ENCODE measurements at regions not wholly inside any gene's neighbourhood (a gene's known extent, or its start where the extent isn't known, plus 50 kb on each side); places are given as distances from the start of the nearest gene placed in this dataset.

GRCh38 chr17:72563952-72564351 lies 443.1 kb downstream of the SOX9 start:
- no peak for TF ChIP-seq CTCF (IDR thresholded peaks at IDR 0.05; ENCODE audit: insufficient read depth, low read length, poor library complexity, severe bottlenecking)
- Histone ChIP-seq H3K4me3 (replicated peaks; ENCODE audit: low read depth, low read length) (no peak overlapping the region), H3K36me3 (ENCODE audit: control insufficient read depth, insufficient read depth, low read length) (no peaks in the 10 kb centered on the region), H3K27me3 (replicated peaks; ENCODE audit: control insufficient read depth, insufficient read depth, low read length) (no peaks in the 10 kb centered on the region)
- DNase-seq (ENCODE audit: extremely low read depth, insufficient read length) = no peak

- no peak for TF ChIP-seq CTCF (IDR thresholded peaks at IDR 0.05; ENCODE audit: insufficient read depth, low read length, poor library complexity, severe bottlenecking)
- Histone ChIP-seq H3K4me3 (replicated peaks; ENCODE audit: low read depth, low read length) (no peak overlapping the region), H3K36me3 (ENCODE audit: control insufficient read depth, insufficient read depth, low read length) (no peaks in the 10 kb centered on the region), H3K27me3 (replicated peaks; ENCODE audit: control insufficient read depth, insufficient read depth, low read length) (0 out of 2 replicates have a peak, but pooled peaks cover 1% of the 10 kb centered on the region)
- DNase-seq (ENCODE audit: extremely low read depth, insufficient read length) = no peak
Measured at GRCh38 chr17:72565006-72565405, 444.2 kb downstream of the SOX9 start.

- Histone ChIP-seq H3K36me3 (ENCODE audit: control insufficient read depth, insufficient read depth, low read length) (no peaks in the 10 kb centered on the region), H3K27me3 (replicated peaks; ENCODE audit: control insufficient read depth, insufficient read depth, low read length) (0 out of 2 replicates have a peak, but pooled peaks cover 1% of the 10 kb centered on the region), H3K4me3 (replicated peaks; ENCODE audit: low read depth, low read length) (no peak overlapping the region)
- no peak for TF ChIP-seq CTCF (IDR thresholded peaks at IDR 0.05; ENCODE audit: insufficient read depth, low read length, poor library complexity, severe bottlenecking)
- no peak for DNase-seq (ENCODE audit: extremely low read depth, insufficient read length)
Measured at GRCh38 chr17:72565758-72566157, 444.9 kb downstream of the SOX9 start.

- H3K27me3 ChIP-seq (replicated peaks; ENCODE audit: control insufficient read depth, insufficient read depth, low read length) = 0 out of 2 replicates have a peak, but pooled peaks cover 1% of the 10 kb centered on the region
- no peak overlapping the region for H3K4me3 ChIP-seq (replicated peaks; ENCODE audit: low read depth, low read length)
- DNase-seq (ENCODE audit: extremely low read depth, insufficient read length) = no peak
- no peak for TF ChIP-seq CTCF (IDR thresholded peaks at IDR 0.05; ENCODE audit: insufficient read depth, low read length, poor library complexity, severe bottlenecking)
- H3K36me3 ChIP-seq (ENCODE audit: control insufficient read depth, insufficient read depth, low read length) = no peaks in the 10 kb centered on the region
Measured at GRCh38 chr17:72566671-72567484, 446.1 kb downstream of the SOX9 start.

GRCh38 chr17:72567774-72568173 lies 447.0 kb downstream of the SOX9 start:
- no peak overlapping the region for H3K4me3 ChIP-seq (replicated peaks; ENCODE audit: low read depth, low read length)
- TF ChIP-seq CTCF (IDR thresholded peaks at IDR 0.05; ENCODE audit: insufficient read depth, low read length, poor library complexity, severe bottlenecking) = no peak

More at GRCh38 chr17:72567774-72568173, 447.0 kb downstream of the SOX9 start:
- no peaks in the 10 kb centered on the region for H3K36me3 ChIP-seq (ENCODE audit: control insufficient read depth, insufficient read depth, low read length)
- no peak for DNase-seq (ENCODE audit: extremely low read depth, insufficient read length)
- H3K27me3 ChIP-seq (replicated peaks; ENCODE audit: control insufficient read depth, insufficient read depth, low read length) = 0 out of 2 replicates have a peak, but pooled peaks cover 1% of the 10 kb centered on the region

All from GM06990 (cell line).